ENCODE measurements at regions not wholly inside any gene's neighbourhood (a gene's known extent, or its start where the extent isn't known, plus 50 kb on each side); places are given as distances from the start of the nearest gene placed in this dataset.
"Not testable (repeated sequence)": the region's sequence is repeated elsewhere in the genome, so short reads cannot be mapped to it uniquely, and the experiment has no call there.

- no peak for DNase-seq (ENCODE audit: low spot score)
Observed at GRCh38 chr16:73965591-73965990, 331.0 kb upstream of the PSMD7 start.

- DNase-seq (ENCODE audit: low spot score), result no peak
Observed at GRCh38 chr16:73956587-73957494, 339.8 kb upstream of the PSMD7 start.

GRCh38 chr16:73955702-73956101, 340.9 kb upstream of the PSMD7 start:
- no peak for DNase-seq (ENCODE audit: low spot score)

- no peak for DNase-seq (ENCODE audit: low spot score)
Observed at GRCh38 chr16:73955255-73955654, 341.4 kb upstream of the PSMD7 start.

GRCh38 chr16:73951481-73951880, 345.1 kb upstream of the PSMD7 start:
- DNase-seq (ENCODE audit: low spot score), result no peak

GRCh38 chr16:73949574-73950320, 346.9 kb upstream of the PSMD7 start:
- no peak for DNase-seq (ENCODE audit: low spot score)

GRCh38 chr16:73945631-73946030, 351.0 kb upstream of the PSMD7 start:
- no peak for DNase-seq (ENCODE audit: low spot score)

- not testable (repeated sequence) for DNase-seq (ENCODE audit: low spot score)
Observed at GRCh38 chr16:73943184-73943583, 353.4 kb upstream of the PSMD7 start.

- DNase-seq (ENCODE audit: low spot score), result not testable (repeated sequence)
Observed at GRCh38 chr16:73940786-73941185, 355.8 kb upstream of the PSMD7 start.

GRCh38 chr16:73923951-73924350, 372.7 kb upstream of the PSMD7 start:
- DNase-seq (ENCODE audit: low spot score), result no peak

GRCh38 chr16:73921295-73921694, 375.3 kb upstream of the PSMD7 start:
- DNase-seq (ENCODE audit: low spot score), result no peak

GRCh38 chr16:73916829-73917594, 379.6 kb upstream of the PSMD7 start:
- DNase-seq (ENCODE audit: low spot score), result no peak

- DNase-seq (ENCODE audit: low spot score), result no peak
Observed at GRCh38 chr16:73915935-73916334, 380.7 kb upstream of the PSMD7 start.

- DNase-seq (ENCODE audit: low spot score), result no peak
Observed at GRCh38 chr16:73915140-73915539, 381.5 kb upstream of the PSMD7 start.

GRCh38 chr16:73912850-73913249, 383.8 kb upstream of the PSMD7 start:
- no peak for DNase-seq (ENCODE audit: low spot score)

- no peak for DNase-seq (ENCODE audit: low spot score)
Observed at GRCh38 chr16:73912281-73912680, 384.3 kb upstream of the PSMD7 start.

- DNase-seq (ENCODE audit: low spot score), result no peak
Observed at GRCh38 chr16:73909529-73910035, 387.0 kb upstream of the PSMD7 start.

- no peak for DNase-seq (ENCODE audit: low spot score)
Observed at GRCh38 chr16:73891129-73891542, 405.5 kb upstream of the PSMD7 start.

GRCh38 chr16:73890186-73891128, 406.2 kb upstream of the PSMD7 start:
- no peak for DNase-seq (ENCODE audit: low spot score)

GRCh38 chr16:73888840-73889490, 407.6 kb upstream of the PSMD7 start:
- DNase-seq (ENCODE audit: low spot score), result no peak
